GM12878 (cell line): ENCODE measurements at regions not wholly inside any gene's neighbourhood (a gene's known extent, or its start where the extent isn't known, plus 50 kb on each side); places are given as distances from the start of the nearest gene placed in this dataset.

Source experiments
- BACH1 ChIP-seq: fragments of 450-650 bp; IDR thresholded peaks from 2 replicates; pipeline ENCODE4 v1.6.1; 2017; ENCODE audit warnings: mild to moderate bottlenecking, borderline replicate concordance
- BCL11A ChIP-seq: IDR thresholded peaks from 2 replicates; pipeline ENCODE4 v1.6.1; 2011; ENCODE audit warnings: low read depth, low read length
- CHD1 ChIP-seq: IDR thresholded peaks from 2 replicates; pipeline ENCODE4 v1.6.1; 2012; ENCODE audit warnings: low read depth, low read length, improper control_type of control experiment
- CTCF ChIP-seq, 3 experiments: IDR thresholded peaks in 2 of 3; conservative IDR thresholded peaks in 1 of 3; 2 replicates each; pipeline ENCODE4 v1.5.1; 2011; ENCODE audit warnings: low read depth in 3 of 3, low read length in 3 of 3, mild to moderate bottlenecking in 3 of 3, control low read depth in 2 of 3, moderate library complexity in 2 of 3, inconsistent platforms in 1 of 3, mixed read lengths in 1 of 3; ENCODE audit not compliant: control insufficient read depth in 2 of 3, insufficient read depth in 1 of 3; ENCODE audit errors: extremely low read depth in 1 of 3
- E2F4 ChIP-seq: IDR thresholded peaks from 2 replicates; pipeline ENCODE4 v1.6.1; 2012; ENCODE audit warnings: low read depth, low read length, improper control_type of control experiment
- POLR2A ChIP-seq: IDR thresholded peaks from 2 replicates; pipeline ENCODE4 v1.6.1; 2011; ENCODE audit warnings: low read depth, mild to moderate bottlenecking, low read length
- REST ChIP-seq: IDR thresholded peaks from 2 replicates; pipeline ENCODE4 v1.6.1; 2012; ENCODE audit warnings: mild to moderate bottlenecking, low read depth, low read length
- SIN3A ChIP-seq: IDR thresholded peaks from 2 replicates; pipeline ENCODE4 v1.6.1; 2012; ENCODE audit warnings: low read depth, low read length, improper control_type of control experiment
- ZNF592 ChIP-seq: fragments of 450-650 bp; IDR thresholded peaks from 2 replicates; pipeline ENCODE4 v1.6.1; 2017; ENCODE audit warnings: mild to moderate bottlenecking, moderate library complexity
- TF ChIP-seq, protein P1 (sequence below): fragments of 450-650 bp; formaldehyde crosslinking; IDR thresholded peaks from 2 replicates; pipeline ENCODE4 v1.4.0; 2020; ENCODE audit warnings: mild to moderate bottlenecking, moderate library complexity

DNA sequence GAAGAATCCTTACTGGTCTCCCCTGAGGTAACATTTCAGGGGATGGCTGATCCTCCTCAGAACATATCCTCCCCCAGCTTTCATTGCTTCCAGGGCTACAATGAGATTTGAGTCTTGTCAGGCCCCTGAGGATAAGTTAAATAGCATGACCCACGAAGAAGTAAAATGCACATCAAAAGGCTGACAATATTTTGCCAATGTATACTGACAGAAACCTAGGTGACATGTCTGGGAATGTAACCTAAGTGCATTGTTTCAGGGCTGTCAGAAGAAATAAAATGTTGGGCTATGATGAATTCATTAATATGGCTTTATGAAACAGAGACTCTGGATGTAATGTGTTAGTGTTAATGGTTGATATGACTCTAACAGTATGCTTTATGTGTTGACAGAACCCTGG lies 471.5 kb downstream of the HDGFL1 start:
- TF ChIP-seq CHD1: no peak
- no peak for TF ChIP-seq POLR2A
- TF ChIP-seq E2F4: no peak
- no peak for TF ChIP-seq BACH1
- TF ChIP-seq BCL11A: no peak
- TF ChIP-seq, protein P1, sequence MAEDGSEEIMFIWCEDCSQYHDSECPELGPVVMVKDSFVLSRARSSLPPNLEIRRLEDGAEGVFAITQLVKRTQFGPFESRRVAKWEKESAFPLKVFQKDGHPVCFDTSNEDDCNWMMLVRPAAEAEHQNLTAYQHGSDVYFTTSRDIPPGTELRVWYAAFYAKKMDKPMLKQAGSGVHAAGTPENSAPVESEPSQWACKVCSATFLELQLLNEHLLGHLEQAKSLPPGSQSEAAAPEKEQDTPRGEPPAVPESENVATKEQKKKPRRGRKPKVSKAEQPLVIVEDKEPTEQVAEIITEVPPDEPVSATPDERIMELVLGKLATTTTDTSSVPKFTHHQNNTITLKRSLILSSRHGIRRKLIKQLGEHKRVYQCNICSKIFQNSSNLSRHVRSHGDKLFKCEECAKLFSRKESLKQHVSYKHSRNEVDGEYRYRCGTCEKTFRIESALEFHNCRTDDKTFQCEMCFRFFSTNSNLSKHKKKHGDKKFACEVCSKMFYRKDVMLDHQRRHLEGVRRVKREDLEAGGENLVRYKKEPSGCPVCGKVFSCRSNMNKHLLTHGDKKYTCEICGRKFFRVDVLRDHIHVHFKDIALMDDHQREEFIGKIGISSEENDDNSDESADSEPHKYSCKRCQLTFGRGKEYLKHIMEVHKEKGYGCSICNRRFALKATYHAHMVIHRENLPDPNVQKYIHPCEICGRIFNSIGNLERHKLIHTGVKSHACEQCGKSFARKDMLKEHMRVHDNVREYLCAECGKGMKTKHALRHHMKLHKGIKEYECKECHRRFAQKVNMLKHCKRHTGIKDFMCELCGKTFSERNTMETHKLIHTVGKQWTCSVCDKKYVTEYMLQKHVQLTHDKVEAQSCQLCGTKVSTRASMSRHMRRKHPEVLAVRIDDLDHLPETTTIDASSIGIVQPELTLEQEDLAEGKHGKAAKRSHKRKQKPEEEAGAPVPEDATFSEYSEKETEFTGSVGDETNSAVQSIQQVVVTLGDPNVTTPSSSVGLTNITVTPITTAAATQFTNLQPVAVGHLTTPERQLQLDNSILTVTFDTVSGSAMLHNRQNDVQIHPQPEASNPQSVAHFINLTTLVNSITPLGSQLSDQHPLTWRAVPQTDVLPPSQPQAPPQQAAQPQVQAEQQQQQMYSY (CRISPR knock-in tag): no peak
- TF ChIP-seq CTCF (IDR thresholded peaks at IDR 0.05 in 2 of 3, conservative IDR thresholded peaks at IDR 0.05 in 1 of 3; ENCODE audit: control insufficient read depth in 2 of 3, extremely low read depth in 1 of 3, insufficient read depth in 1 of 3, low read depth in 3 of 3, low read length in 3 of 3): no peak
- no peak for TF ChIP-seq SIN3A
- no peak for TF ChIP-seq ZNF592
- no peak for TF ChIP-seq REST
